HEK293 (cell line): ENCODE measurements at regions not wholly inside any gene's neighbourhood (a gene's known extent, or its start where the extent isn't known, plus 50 kb on each side); places are given as distances from the start of the nearest gene placed in this dataset.
A peak's percentile ranks its signal among the peaks of the same experiment; 100 is the strongest.

ENCODE experiments used
- CTCF ChIA-PET: fragments of 350-600 bp; formaldehyde crosslinking; extraction: SDS; loops from one replicate; lab custom pipeline; 2021; ENCODE audit warnings: antibody characterized with exemption; lab: Yijun Ruan, JAX
- POLR2A ChIA-PET: fragments of 300-600 bp; formaldehyde crosslinking; extraction: SDS; loops from one replicate; lab custom pipeline; 2020; ENCODE audit warnings: antibody characterized with exemption, inconsistent platforms; lab: Yijun Ruan, JAX
- H3K27ac ChIP-seq: fragments of 200-500 bp; sonication (Bioruptor generic); 2 replicates; pipeline ENCODE4 v1.5.1; 2014; ENCODE audit warnings: low read depth, low read length, control low read depth, inconsistent platforms; ENCODE audit errors: extremely low read depth
- H3K36me3 ChIP-seq, 2 experiments: fragments of 200-500 bp in 1 of 2; sonication (Bioruptor generic) in 1 of 2; 1 replicate in 1 of 2; 2 replicates in 1 of 2; pipeline ENCODE4 v1.5.1; 2014 to 2017; ENCODE audit warnings: inconsistent platforms in 2 of 2, low read length in 2 of 2; ENCODE audit not compliant: control insufficient read depth in 2 of 2, insufficient read depth in 1 of 2
- H3K4me1 ChIP-seq: fragments of 200-500 bp; sonication (Bioruptor generic); 2 replicates; pipeline ENCODE4 v1.5.1; 2014; ENCODE audit warnings: mild to moderate bottlenecking, low read length, inconsistent platforms; ENCODE audit not compliant: control insufficient read depth, insufficient read depth
- H3K4me3 ChIP-seq: 2 replicates; pipeline ENCODE4 v1.5.1; 2011; ENCODE audit warnings: low read depth, mild to moderate bottlenecking, control low read depth, low read length, moderate library complexity
- H3K9me3 ChIP-seq: fragments of 200-500 bp; sonication (Bioruptor generic); 2 replicates; pipeline ENCODE4 v1.5.1; 2014; ENCODE audit warnings: low read depth, low read length, inconsistent platforms; ENCODE audit not compliant: control insufficient read depth, insufficient read depth
- BCL11A ChIP-seq: fragments of 450-650 bp; formaldehyde crosslinking; IDR thresholded peaks from 2 replicates; pipeline ENCODE4 v1.5.1; 2016; ENCODE audit warnings: low read depth, missing biosample characterization, missing genetic modification characterization
- INSM2 ChIP-seq: fragments of 450-650 bp; formaldehyde crosslinking; IDR thresholded peaks from 2 replicates; pipeline ENCODE4 v1.5.1; 2016; ENCODE audit warnings: missing biosample characterization, missing genetic modification characterization
- KLF8 ChIP-seq: fragments of 450-650 bp; formaldehyde crosslinking; IDR thresholded peaks from 2 replicates; pipeline ENCODE4 v1.5.1; 2016; ENCODE audit warnings: missing biosample characterization, missing genetic modification characterization
- REPIN1 ChIP-seq: fragments of 450-650 bp; formaldehyde crosslinking; IDR thresholded peaks from 2 replicates; pipeline ENCODE4 v1.5.1; 2017; ENCODE audit warnings: missing biosample characterization, missing genetic modification characterization, low read depth
- REST ChIP-seq: fragments of 450-650 bp; formaldehyde crosslinking; IDR thresholded peaks from 2 replicates; pipeline ENCODE4 v1.5.1; 2016; ENCODE audit warnings: missing biosample characterization, missing genetic modification characterization
- TCF7L2 ChIP-seq: IDR thresholded peaks from 2 replicates; pipeline ENCODE4 v1.6.1; 2011; ENCODE audit warnings: low read depth, mild to moderate bottlenecking, inconsistent platforms, low read length, moderate library complexity, borderline replicate concordance
- ZBTB6 ChIP-seq: fragments of 450-650 bp; formaldehyde crosslinking; IDR thresholded peaks from 2 replicates; pipeline ENCODE4 v1.5.1; 2017; ENCODE audit warnings: missing biosample characterization, missing genetic modification characterization
- ZFHX2 ChIP-seq: fragments of 450-650 bp; formaldehyde crosslinking; conservative IDR thresholded peaks from 2 replicates; pipeline ENCODE4 v1.5.1; 2016; ENCODE audit warnings: missing biosample characterization, missing genetic modification characterization
- ZNF121 ChIP-seq: fragments of 450-650 bp; formaldehyde crosslinking; IDR thresholded peaks from 2 replicates; pipeline ENCODE4 v1.5.1; 2016; ENCODE audit warnings: missing biosample characterization, missing genetic modification characterization
- ZNF140 ChIP-seq: fragments of 450-650 bp; formaldehyde crosslinking; IDR thresholded peaks from 2 replicates; pipeline ENCODE4 v1.5.1; 2016; ENCODE audit warnings: missing biosample characterization, missing genetic modification characterization
- ZNF155 ChIP-seq: fragments of 450-650 bp; formaldehyde crosslinking; IDR thresholded peaks from 2 replicates; pipeline ENCODE4 v1.5.1; 2016; ENCODE audit warnings: missing biosample characterization, missing genetic modification characterization
- ZNF248 ChIP-seq: fragments of 450-650 bp; formaldehyde crosslinking; IDR thresholded peaks from 2 replicates; pipeline ENCODE4 v1.5.1; 2017; ENCODE audit warnings: missing biosample characterization, missing genetic modification characterization
- ZNF426 ChIP-seq: fragments of 450-650 bp; formaldehyde crosslinking; IDR thresholded peaks from 2 replicates; pipeline ENCODE4 v1.5.1; 2017; ENCODE audit warnings: missing biosample characterization, missing genetic modification characterization, mild to moderate bottlenecking, inconsistent platforms, moderate library complexity
- ZNF561 ChIP-seq: fragments of 450-650 bp; IDR thresholded peaks from 2 replicates; pipeline ENCODE4 v1.5.1; 2018; ENCODE audit warnings: missing biosample characterization, missing genetic modification characterization, borderline replicate concordance
- ZNF585B ChIP-seq: fragments of 450-650 bp; formaldehyde crosslinking; IDR thresholded peaks from 2 replicates; pipeline ENCODE4 v1.5.1; 2016; ENCODE audit warnings: missing biosample characterization, missing genetic modification characterization
- ZNF670 ChIP-seq: fragments of 450-650 bp; formaldehyde crosslinking; IDR thresholded peaks from 2 replicates; pipeline ENCODE4 v1.5.1; 2016; ENCODE audit warnings: missing biosample characterization, missing genetic modification characterization, low read depth
- ZNF677 ChIP-seq: fragments of 450-650 bp; IDR thresholded peaks from 2 replicates; pipeline ENCODE4 v1.5.0; 2018; ENCODE audit warnings: missing biosample characterization, mild to moderate bottlenecking, missing genetic modification characterization, moderate library complexity
- ZNF701 ChIP-seq: fragments of 450-650 bp; formaldehyde crosslinking; IDR thresholded peaks from 2 replicates; pipeline ENCODE4 v1.5.1; 2016; ENCODE audit warnings: missing biosample characterization, missing genetic modification characterization
- ZNF704 ChIP-seq: fragments of 450-650 bp; formaldehyde crosslinking; IDR thresholded peaks from 2 replicates; pipeline ENCODE4 v1.5.1; 2016; ENCODE audit warnings: missing biosample characterization, missing genetic modification characterization
- ZNF768 ChIP-seq: fragments of 450-650 bp; formaldehyde crosslinking; IDR thresholded peaks from 2 replicates; pipeline ENCODE4 v1.5.1; 2018; ENCODE audit warnings: missing biosample characterization, mild to moderate bottlenecking, missing genetic modification characterization

- H3K27ac ChIP-seq: no peak overlapping the region
- H3K4me1 ChIP-seq: no peaks in the 10 kb centered on the region
- no peak overlapping the region for H3K4me3 ChIP-seq
- peak; percentile 47; the same call in 1 of the 2 replicates for TF ChIP-seq ZNF121
- no peak for TF ChIP-seq ZNF561 (tag by site-specific recombination)
- TF ChIP-seq ZNF704 (tag by site-specific recombination): no peak
- TF ChIP-seq ZNF426 (tag by site-specific recombination): no peak
- no peak for TF ChIP-seq ZNF585B (tag by site-specific recombination)
- TF ChIP-seq INSM2 (tag by site-specific recombination): no peak
- CTCF ChIA-PET: interaction anchor here (0.6 to 0.9 kb wide), 2 partner anchors 16 to 48 kb away, joined by 3 read pairs; no protein-coding TSS in a partner anchor
- H3K36me3 ChIP-seq: no peaks in the 10 kb centered on the region
- H3K9me3 ChIP-seq: no peaks in the 10 kb centered on the region
- POLR2A ChIA-PET: no interaction called here
Observed at GRCh38 chr15:67006083-67007065, 59.0 kb upstream of the SMAD3 start.

- H3K36me3 ChIP-seq: no peaks in the 10 kb centered on the region
- H3K4me1 ChIP-seq: no peaks in the 10 kb centered on the region
Observed at GRCh38 chr15:67009576-67010569, 55.5 kb upstream of the SMAD3 start.

More at GRCh38 chr15:67009576-67010569, 55.5 kb upstream of the SMAD3 start:
- Histone ChIP-seq H3K9me3 (no peaks in the 10 kb centered on the region), H3K4me3 (no peak overlapping the region), H3K27ac (no peak overlapping the region)
- TF ChIP-seq BCL11A (tag by site-specific recombination) (no peak), ZBTB6 (tag by site-specific recombination) (no peak), ZFHX2 (tag by site-specific recombination) (no peak), ZNF155 (tag by site-specific recombination) (no peak), KLF8 (tag by site-specific recombination) (no peak), ZNF677 (no peak), TCF7L2 (no peak), REPIN1 (tag by site-specific recombination) (no peak), ZNF140 (tag by site-specific recombination) (no peak), ZNF670 (tag by site-specific recombination) (no peak), ZNF701 (no peak), ZNF768 (tag by site-specific recombination) (no peak), ZNF248 (tag by site-specific recombination) (no peak), REST (no peak)
- ChIA-PET CTCF (interaction anchor here (0.9 kb wide), 1 partner anchor 424 kb away, joined by 3 read pairs; no protein-coding TSS in a partner anchor), POLR2A (interaction anchor here (0.7 to 1.3 kb wide), 2 partner anchors 9 to 56 kb away, joined by 3 read pairs; partner anchors contain the start of gene SMAD3)
